ENCODE measurements at regions not wholly inside any gene's neighbourhood (a gene's known extent, or its start where the extent isn't known, plus 50 kb on each side); places are given as distances from the start of the nearest gene placed in this dataset.

- H3K36me3 ChIP-seq (replicated peaks; ENCODE audit: low read depth, low read length), result no peaks in the 10 kb centered on the region
- no peak overlapping the region for H2AFZ ChIP-seq (ENCODE audit: low read depth, low read length)
- no peaks in the 10 kb centered on the region for H3K27me3 ChIP-seq (ENCODE audit: low read depth, low read length)
- H4K20me1 ChIP-seq (ENCODE audit: insufficient read depth, low read length), result no peaks in the 10 kb centered on the region
- H3K4me2 ChIP-seq (ENCODE audit: low read length), result no peak overlapping the region
- no peaks in the 10 kb centered on the region for H3K9me3 ChIP-seq (ENCODE audit: insufficient read depth, low read length)
- no peaks in the 10 kb centered on the region for H3K79me2 ChIP-seq (ENCODE audit: low read length)
- no peak overlapping the region for H3K27ac ChIP-seq (ENCODE audit: low read length)
- TF ChIP-seq, protein P1, sequence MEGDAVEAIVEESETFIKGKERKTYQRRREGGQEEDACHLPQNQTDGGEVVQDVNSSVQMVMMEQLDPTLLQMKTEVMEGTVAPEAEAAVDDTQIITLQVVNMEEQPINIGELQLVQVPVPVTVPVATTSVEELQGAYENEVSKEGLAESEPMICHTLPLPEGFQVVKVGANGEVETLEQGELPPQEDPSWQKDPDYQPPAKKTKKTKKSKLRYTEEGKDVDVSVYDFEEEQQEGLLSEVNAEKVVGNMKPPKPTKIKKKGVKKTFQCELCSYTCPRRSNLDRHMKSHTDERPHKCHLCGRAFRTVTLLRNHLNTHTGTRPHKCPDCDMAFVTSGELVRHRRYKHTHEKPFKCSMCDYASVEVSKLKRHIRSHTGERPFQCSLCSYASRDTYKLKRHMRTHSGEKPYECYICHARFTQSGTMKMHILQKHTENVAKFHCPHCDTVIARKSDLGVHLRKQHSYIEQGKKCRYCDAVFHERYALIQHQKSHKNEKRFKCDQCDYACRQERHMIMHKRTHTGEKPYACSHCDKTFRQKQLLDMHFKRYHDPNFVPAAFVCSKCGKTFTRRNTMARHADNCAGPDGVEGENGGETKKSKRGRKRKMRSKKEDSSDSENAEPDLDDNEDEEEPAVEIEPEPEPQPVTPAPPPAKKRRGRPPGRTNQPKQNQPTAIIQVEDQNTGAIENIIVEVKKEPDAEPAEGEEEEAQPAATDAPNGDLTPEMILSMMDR (IDR thresholded peaks at IDR 0.05; ENCODE audit: low read depth, low read length), result no peak
- TF ChIP-seq EZH2phosphoT487 (IDR thresholded peaks at IDR 0.05; ENCODE audit: low read depth), result no peak
- H3K4me3 ChIP-seq (ENCODE audit: low read length), result no peak overlapping the region
- no peak overlapping the region for H3K9ac ChIP-seq (ENCODE audit: low read length)
- H3K4me1 ChIP-seq (ENCODE audit: low read length), result no peaks in the 10 kb centered on the region
These were observed 2015.1 kb upstream of the C9orf72 start for GRCh38 chr9:29588361-29588760.

GRCh38 chr9:29609282-29609681, 2036.0 kb upstream of the C9orf72 start:
- Histone ChIP-seq H3K27ac (ENCODE audit: low read length) (no peak overlapping the region), H3K4me2 (ENCODE audit: low read length) (no peak overlapping the region), H3K4me3 (ENCODE audit: low read length) (no peak overlapping the region), H3K9ac (ENCODE audit: low read length) (no peak overlapping the region), H3K27me3 (ENCODE audit: low read depth, low read length) (no peaks in the 10 kb centered on the region), H4K20me1 (ENCODE audit: insufficient read depth, low read length) (no peaks in the 10 kb centered on the region), H3K79me2 (ENCODE audit: low read length) (no peaks in the 10 kb centered on the region), H3K36me3 (replicated peaks; ENCODE audit: low read depth, low read length) (no peaks in the 10 kb centered on the region), H3K4me1 (ENCODE audit: low read length) (no peaks in the 10 kb centered on the region), H2AFZ (ENCODE audit: low read depth, low read length) (peak overlapping the region; percentile 33; the same call in 1 of the 2 replicates), H3K9me3 (ENCODE audit: insufficient read depth, low read length) (no peaks in the 10 kb centered on the region)
- TF ChIP-seq EZH2phosphoT487 (IDR thresholded peaks at IDR 0.05; ENCODE audit: low read depth), result no peak
- TF ChIP-seq, protein P1 (IDR thresholded peaks at IDR 0.05; ENCODE audit: low read depth, low read length), result no peak

GRCh38 chr9:29613773-29614172, 2040.5 kb upstream of the C9orf72 start:
- H3K4me1 ChIP-seq (ENCODE audit: low read length), result no peaks in the 10 kb centered on the region
- H2AFZ ChIP-seq (ENCODE audit: low read depth, low read length), result no peak overlapping the region
- no peak overlapping the region for H3K4me2 ChIP-seq (ENCODE audit: low read length)
- H3K9ac ChIP-seq (ENCODE audit: low read length), result no peak overlapping the region
- no peaks in the 10 kb centered on the region for H3K36me3 ChIP-seq (replicated peaks; ENCODE audit: low read depth, low read length)
- no peaks in the 10 kb centered on the region for H4K20me1 ChIP-seq (ENCODE audit: insufficient read depth, low read length)
- no peaks in the 10 kb centered on the region for H3K9me3 ChIP-seq (ENCODE audit: insufficient read depth, low read length)
- H3K27me3 ChIP-seq (ENCODE audit: low read depth, low read length), result no peaks in the 10 kb centered on the region
- no peak overlapping the region for H3K27ac ChIP-seq (ENCODE audit: low read length)
- H3K4me3 ChIP-seq (ENCODE audit: low read length), result no peak overlapping the region
- TF ChIP-seq, protein P1 (IDR thresholded peaks at IDR 0.05; ENCODE audit: low read depth, low read length), result no peak
- TF ChIP-seq EZH2phosphoT487 (IDR thresholded peaks at IDR 0.05; ENCODE audit: low read depth), result no peak
- H3K79me2 ChIP-seq (ENCODE audit: low read length), result no peaks in the 10 kb centered on the region

- TF ChIP-seq, protein P1 (IDR thresholded peaks at IDR 0.05; ENCODE audit: low read depth, low read length), result no peak
- TF ChIP-seq EZH2phosphoT487 (IDR thresholded peaks at IDR 0.05; ENCODE audit: low read depth), result no peak
- Histone ChIP-seq H4K20me1 (ENCODE audit: insufficient read depth, low read length) (no peaks in the 10 kb centered on the region), H3K36me3 (replicated peaks; ENCODE audit: low read depth, low read length) (no peaks in the 10 kb centered on the region), H3K4me3 (ENCODE audit: low read length) (no peak overlapping the region), H3K27me3 (ENCODE audit: low read depth, low read length) (no peaks in the 10 kb centered on the region), H3K4me1 (ENCODE audit: low read length) (no peaks in the 10 kb centered on the region), H3K4me2 (ENCODE audit: low read length) (no peak overlapping the region), H3K9ac (ENCODE audit: low read length) (no peak overlapping the region), H3K79me2 (ENCODE audit: low read length) (no peaks in the 10 kb centered on the region), H3K27ac (ENCODE audit: low read length) (no peak overlapping the region), H3K9me3 (ENCODE audit: insufficient read depth, low read length) (no peaks in the 10 kb centered on the region), H2AFZ (ENCODE audit: low read depth, low read length) (no peak overlapping the region)
These were observed 2043.6 kb upstream of the C9orf72 start for GRCh38 chr9:29616844-29617243.
